ENCODE measurements at regions not wholly inside any gene's neighbourhood (a gene's known extent, or its start where the extent isn't known, plus 50 kb on each side); places are given as distances from the start of the nearest gene placed in this dataset.
A peak's percentile ranks its signal among the peaks of the same experiment; 100 is the strongest.

GRCh38 chr18:75526038-75526437 lies 98.5 kb upstream of the SMIM21 start:
- no peak for DNase-seq

DNA sequence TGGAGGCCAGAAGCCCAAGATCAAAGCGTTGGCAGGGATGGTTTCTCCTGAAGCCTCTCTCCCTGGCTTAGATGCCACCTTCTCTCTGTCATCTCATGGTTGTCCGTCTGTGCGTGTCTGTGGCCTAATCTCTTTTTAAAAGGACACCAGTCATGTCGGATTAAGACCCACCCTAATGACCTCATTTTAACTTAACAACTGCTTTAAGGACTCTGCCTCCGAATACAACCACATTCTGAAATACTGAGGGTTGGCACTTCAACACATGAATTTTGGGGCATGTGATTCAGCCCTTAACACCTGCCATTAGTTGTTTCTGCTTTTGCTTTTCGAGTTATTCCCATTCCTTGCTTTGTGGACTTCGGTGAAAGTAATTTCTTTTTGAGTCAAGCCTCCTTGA lies 97.8 kb upstream of the SMIM21 start:
- DNase-seq, result no peak

DNA sequence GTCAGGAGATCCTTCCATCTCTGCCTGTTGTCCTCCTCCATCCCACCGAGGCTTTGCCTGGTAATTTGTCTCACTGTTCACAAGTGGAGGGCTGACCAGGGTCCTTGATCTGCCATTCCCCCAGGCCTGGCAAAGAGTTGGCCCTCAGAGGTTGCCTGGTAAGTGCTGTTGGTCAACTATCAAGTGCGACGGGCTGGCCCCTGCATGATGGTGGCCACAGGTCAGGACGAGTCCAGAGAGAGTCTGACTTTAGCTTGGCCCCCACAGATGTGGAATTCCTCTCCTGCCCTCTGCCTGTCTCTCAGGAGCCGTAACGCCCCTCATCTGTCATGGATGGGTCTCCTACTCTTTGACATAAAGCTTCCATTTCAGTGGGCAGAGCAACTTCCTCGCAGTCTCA lies 97.3 kb upstream of the SMIM21 start:
- DNase-seq, result no peak

DNA sequence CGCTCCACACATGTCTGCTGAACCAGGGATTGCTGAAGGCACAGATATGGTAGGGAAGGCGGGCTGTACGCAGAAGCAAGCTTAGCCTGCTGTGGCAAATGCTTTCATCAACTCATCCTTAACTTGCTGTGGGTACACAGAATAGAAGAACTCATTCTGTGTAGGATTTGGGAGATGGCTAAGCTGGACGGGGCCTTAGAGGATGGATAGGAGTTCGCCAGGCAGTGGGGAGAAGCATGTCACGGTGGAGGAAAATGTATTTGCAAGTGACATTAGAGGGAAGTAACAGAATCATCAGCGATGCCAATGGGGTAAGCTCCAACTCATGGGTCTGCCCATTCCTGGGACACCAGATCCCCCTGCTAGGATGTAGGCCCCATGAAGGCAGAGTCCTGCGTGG lies 96.7 kb upstream of the SMIM21 start:
- DNase-seq, result no peak

DNA sequence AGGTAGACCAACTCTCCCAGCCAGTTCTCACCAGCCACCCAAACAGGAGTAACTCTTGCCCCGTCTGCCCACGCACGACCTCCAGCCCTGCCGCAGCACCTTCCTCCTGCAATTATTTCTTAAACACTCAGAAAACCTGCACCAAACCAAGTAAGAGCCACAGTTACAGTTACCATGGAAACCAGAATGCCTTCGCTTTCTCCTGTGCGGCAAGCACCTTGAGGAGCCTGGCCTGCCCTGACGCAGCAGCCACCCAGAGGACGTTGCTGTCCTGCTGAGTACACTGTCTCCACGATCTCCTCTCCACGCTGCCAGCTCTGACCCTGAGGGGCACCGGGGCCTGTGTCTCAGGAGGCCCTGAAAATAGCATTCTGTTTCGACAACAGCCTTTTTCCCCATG lies 94.3 kb upstream of the SMIM21 start:
- DNase-seq, result no peak

DNA sequence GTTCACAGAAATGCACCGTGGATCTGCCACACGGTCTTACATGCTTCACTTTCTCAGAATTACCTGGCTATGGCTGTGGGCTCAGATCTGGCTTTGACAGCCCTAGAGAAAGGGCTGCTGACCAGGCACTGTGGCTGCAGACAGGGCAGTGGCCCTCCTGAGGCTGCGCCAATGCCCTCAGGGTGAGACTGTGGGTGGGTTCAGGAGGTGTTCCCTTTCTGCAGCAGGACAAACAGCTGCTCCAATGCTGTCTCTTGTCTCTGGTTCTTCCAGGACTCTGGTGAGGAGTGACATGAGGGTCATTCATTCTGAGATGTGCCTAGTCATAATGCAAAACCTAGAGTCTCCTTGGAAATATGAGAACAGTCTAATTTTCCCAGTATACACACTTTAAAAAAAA lies 90.5 kb upstream of the SMIM21 start:
- DNase-seq, result no peak

- no peak for DNase-seq
Measured at GRCh38 chr18:75517286-75517685, 89.8 kb upstream of the SMIM21 start.

DNA sequence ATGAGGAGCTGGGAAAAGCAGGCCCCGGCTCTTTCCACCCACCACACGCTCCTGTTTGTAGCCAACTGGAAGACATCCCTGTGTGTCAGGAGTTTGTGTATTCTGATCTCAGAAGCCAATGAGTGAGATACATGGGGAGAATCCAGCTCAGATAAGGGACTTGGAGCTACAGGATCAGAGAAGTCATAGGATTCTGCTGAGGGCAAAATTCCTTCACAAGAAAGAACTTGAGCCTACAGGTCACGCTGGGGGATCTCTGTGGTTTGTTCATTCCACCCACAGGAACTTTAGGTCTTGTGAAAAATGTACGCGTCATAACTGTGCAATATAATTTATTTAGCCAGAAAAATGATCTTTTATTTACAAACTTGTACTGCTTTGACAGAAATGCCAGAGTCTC lies 80.1 kb upstream of the SMIM21 start:
- DNase-seq, result no peak

DNA sequence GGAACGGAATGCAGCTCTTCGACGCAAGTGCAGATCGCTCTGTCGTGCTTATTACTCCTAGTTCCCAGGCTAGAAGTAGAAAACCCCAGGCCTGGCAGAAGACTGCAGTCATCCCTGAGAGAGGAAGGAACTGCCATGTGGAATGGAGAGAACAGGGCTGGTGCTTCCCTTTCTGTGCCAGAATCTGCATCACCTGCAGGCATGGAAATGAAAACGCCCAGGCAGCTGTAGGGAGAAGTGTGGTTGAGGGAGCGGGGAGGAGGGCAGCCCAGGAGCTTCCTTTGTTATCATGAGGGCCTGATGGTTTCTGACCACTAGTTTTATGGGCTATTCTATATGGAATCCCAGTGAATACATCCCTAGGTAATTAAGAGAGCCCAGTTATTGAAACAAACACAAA lies 79.4 kb upstream of the SMIM21 start:
- no peak for DNase-seq

- no peak for DNase-seq
Measured at GRCh38 chr18:75504469-75504868, 77.0 kb upstream of the SMIM21 start.

GRCh38 chr18:75503615-75504014 lies 76.1 kb upstream of the SMIM21 start:
- DNase-seq, result no peak

GRCh38 chr18:75502286-75502685 lies 74.8 kb upstream of the SMIM21 start:
- no peak for DNase-seq

DNA sequence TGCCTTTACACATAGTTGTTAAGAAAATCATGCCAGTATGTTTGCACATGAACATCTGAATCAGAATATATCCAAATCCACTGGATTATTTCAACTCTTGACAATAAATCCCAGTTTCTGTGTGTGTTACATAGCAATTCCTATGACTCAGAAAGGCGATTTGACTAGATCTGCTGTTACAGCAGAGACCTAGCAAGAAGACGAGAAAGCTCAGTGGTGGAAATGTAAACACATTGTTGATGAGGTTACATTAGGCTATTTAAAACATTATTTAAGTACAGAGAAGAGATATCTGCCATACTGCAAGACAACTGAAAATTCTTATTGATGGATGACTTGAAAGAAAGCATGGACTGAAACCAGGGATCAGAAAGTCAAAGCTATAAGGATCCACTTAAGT lies 73.0 kb upstream of the SMIM21 start:
- no peak for DNase-seq

GRCh38 chr18:75497576-75498235 lies 70.2 kb upstream of the SMIM21 start:
- no peak for DNase-seq

- peak; percentile 15 for DNase-seq
Measured at GRCh38 chr18:75496151-75496550, 68.6 kb upstream of the SMIM21 start.

DNA sequence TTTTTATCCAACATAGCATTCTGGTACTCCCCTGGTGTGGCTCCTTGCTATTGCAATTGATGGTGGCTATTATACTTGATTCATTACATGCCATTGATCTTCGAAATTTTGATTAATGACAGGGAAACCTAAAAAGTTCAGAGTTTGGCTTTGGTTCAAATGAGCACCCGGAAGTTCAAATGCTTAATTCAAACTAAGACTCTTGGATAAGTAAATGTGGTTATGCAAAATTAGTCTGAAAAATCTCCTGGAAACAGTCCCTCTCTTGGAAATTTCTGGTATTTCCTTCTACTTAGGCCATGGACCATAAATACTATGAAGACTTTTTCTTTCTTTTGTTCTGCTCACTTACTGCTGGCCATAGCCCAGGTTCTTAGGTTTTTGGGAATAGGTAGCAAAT lies 65.3 kb upstream of the SMIM21 start:
- no peak for DNase-seq

GRCh38 chr18:75491361-75491760 lies 63.9 kb upstream of the SMIM21 start:
- DNase-seq, result no peak

DNA sequence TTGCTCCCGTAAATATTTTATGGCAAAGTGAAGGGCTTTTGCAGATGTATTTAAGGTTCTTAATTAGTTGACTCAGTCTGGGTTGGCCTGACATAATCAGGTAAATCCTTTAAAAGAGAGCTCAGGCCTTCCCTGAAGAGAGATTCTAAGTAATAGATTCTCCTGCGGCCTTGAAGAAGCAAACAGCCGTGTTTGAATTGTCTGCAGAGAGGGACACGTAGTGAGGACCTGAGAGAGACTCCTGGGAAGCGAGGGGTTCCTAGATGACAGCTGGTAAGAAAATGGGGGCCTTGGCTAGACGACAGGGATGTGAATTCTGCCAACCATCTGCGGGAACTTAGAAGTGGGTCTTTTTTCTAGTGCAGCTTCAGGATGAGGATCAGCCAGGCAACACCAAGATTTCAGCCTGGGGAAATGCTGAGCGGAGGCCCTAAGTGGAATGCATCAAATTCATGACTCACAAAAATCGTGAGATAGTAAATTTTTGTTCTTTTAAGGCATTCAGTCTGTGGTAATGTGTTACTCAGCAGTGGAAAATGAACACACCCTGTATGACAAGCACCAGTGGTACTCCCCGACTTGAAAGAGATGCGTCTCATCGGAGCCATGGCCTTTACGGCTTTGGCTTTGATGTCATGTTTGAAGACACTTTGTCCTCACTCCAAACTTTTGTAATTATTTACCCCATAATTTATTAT lies 62.1 kb upstream of the SMIM21 start:
- no peak for DNase-seq

DNA sequence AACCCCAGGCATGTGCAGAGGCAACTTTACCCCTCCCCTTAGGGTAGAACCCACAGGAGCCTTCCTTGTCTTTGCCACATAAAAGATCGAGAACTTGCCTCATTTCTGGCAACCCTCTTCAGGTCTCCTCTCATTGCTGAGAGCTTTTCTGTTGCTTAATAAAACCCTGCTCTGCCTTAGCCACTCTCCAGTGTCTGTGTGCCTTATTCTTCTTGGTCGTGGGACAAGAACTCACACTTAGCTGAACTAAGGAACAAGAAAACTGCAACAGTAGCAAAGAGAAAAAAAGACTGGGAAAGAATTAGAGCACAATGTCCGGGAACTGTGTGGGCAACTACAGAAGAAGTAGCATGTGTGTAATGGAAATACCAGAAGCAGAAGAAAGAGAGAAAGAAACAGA lies 56.2 kb upstream of the SMIM21 start:
- no peak for DNase-seq

GRCh38 chr18:75482880-75483279 lies 55.4 kb upstream of the SMIM21 start:
- DNase-seq, result no peak

DNA sequence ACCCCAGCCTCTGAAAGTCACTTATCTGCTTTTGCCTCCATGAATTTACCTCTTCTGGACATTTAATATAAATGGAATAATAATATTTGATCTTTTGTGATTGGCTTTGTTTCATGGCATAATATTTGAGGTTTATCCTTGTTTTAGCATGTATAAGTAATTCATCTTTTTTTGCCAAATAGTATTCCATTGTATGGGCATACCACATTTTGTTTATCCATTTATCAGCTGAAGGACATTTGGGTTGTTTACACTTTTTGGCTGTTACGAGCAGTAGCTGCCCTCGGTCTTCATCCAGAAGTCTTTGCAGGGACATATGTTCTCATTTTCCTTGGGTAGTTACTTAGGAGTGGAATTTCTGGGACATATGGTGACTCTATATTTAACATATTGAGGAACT lies 53.0 kb upstream of the SMIM21 start:
- no peak for DNase-seq

DNA sequence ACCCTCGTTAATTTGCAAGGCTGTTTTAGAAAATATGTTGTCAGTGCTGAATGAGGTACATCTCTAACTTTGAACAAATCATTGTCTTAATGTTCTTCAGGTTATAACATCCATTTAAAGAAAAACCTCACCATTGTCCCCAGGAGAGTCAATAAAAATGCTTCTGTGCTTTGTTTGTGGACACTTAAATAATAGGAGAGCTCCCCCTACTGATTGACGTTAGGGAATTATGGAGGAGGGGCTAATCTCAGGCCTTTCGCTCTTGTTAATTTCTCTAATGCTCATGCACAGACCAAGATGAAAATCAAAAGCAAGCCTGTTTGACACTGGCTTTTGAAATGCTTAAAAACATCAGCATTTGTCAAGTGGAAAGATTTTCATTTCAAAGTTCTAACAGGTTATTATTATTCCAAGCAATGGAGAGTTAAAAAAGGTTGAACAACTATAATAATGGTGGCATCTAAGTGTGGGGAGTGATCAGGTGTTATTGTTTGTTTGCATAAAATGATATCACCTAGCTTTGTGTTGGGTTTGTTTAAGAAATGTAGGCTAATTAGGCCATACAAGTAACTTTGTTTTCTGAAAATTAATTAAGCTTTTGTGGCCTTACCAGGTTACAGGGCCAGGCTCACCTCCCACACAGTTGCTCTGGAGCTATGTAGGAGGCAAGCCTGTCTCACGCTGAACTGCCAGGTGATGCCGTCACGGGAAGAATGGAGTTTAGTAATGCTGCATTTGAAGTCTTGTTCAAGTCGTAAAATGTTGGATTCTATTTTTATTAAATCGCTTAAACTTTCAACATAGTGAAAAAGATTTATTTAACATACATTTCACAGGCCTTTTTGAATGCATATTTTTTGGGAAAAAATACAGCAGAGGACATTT lies 51.7 kb upstream of the SMIM21 start:
- DNase-seq, result peak; percentile 37

DNA sequence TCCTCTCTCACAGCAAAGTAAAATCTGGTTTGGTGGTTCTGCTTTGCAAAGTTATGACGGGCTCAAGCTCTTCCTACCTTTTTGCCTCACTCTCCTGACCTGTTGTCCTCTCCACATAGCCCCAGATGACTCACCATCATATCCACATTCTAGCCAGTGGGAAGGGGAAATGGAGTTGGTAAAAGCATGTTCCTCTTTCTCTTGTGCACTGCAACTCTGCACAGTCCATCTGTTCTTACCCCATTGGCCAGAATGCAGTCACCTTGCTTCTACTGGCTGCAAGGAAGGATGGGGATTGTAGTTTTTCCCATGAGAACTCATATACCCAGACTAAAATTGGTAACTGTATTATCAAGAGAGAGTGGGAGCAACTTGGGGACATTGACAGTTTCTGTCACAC lies 50.4 kb upstream of the SMIM21 start:
- DNase-seq, result no peak
